OCI-LY7 (cell line): ENCODE measurements at regions not wholly inside any gene's neighbourhood (a gene's known extent, or its start where the extent isn't known, plus 50 kb on each side); places are given as distances from the start of the nearest gene placed in this dataset.

ENCODE experiments used
- CTCF ChIP-seq: fragments of 200-600 bp; sonication (generic); conservative IDR thresholded peaks from 2 replicates; pipeline ENCODE4 v1.5.1; 2014; ENCODE audit warnings: mild to moderate bottlenecking, antibody characterized with exemption, low read length, moderate library complexity, mixed read lengths
- EZH2phosphoT487 ChIP-seq: fragments of 200-600 bp; sonication (generic); IDR thresholded peaks from 2 replicates; pipeline ENCODE4 v1.6.1; 2018; ENCODE audit warnings: low read depth, borderline replicate concordance, mild to moderate bottlenecking, mixed run types, antibody characterized with exemption, low read length, moderate library complexity, mixed read lengths

GRCh38 chr2:65939687-65940086, 495.2 kb upstream of the MEIS1 start:
- TF ChIP-seq CTCF (no peak), EZH2phosphoT487 (no peak)
